ENCODE measurements at regions not wholly inside any gene's neighbourhood (a gene's known extent, or its start where the extent isn't known, plus 50 kb on each side); places are given as distances from the start of the nearest gene placed in this dataset.

GRCh38 chr18:37672001-37672400 lies 106.4 kb upstream of the CELF4 start:
- H3K36me3 Mint-ChIP-seq = no peaks in the 10 kb centered on the region

DNA sequence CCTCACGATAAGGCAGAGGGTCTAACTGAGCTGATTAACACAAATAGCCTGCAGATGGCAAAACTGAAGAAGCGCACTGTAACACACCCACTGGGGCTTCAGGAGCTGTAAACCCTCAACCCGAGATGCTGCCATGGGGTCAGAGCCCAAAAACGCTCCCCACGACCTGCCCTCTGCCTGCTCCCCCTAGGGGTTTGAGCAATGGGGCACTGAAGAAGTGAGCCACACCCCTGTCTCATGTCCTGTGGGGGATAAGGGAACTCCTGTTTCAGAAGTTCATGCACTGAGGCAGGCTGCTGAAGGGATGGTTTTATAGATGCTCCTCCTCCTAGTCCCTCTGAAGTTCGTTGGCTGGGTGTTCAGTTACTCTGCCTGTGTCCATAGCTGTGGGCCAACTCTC lies 105.9 kb upstream of the CELF4 start:
- no peak overlapping the region for H3K4me3 Mint-ChIP-seq
- DNase-seq (ENCODE audit: low spot score in 2 of 2) (no peak), ATAC-seq (no peak)
- H3K9me3 Mint-ChIP-seq = peaks cover 6% of the 10 kb centered on the region
- H3K27ac Mint-ChIP-seq = no peak overlapping the region
- H3K36me3 Mint-ChIP-seq = no peaks in the 10 kb centered on the region
- H3K4me1 Mint-ChIP-seq = no peaks in the 10 kb centered on the region

More at GRCh38 chr18:37672001-37672400, 106.4 kb upstream of the CELF4 start:
- peaks cover 6% of the 10 kb centered on the region for H3K9me3 Mint-ChIP-seq
- no peak for DNase-seq (ENCODE audit: low spot score in 2 of 2)
- ATAC-seq = no peak
- H3K4me3 Mint-ChIP-seq = no peak overlapping the region
- no peaks in the 10 kb centered on the region for H3K4me1 Mint-ChIP-seq
- H3K27ac Mint-ChIP-seq = no peak overlapping the region

- no peaks in the 10 kb centered on the region for H3K36me3 Mint-ChIP-seq
- no peaks in the 10 kb centered on the region for H3K4me1 Mint-ChIP-seq
- DNase-seq (ENCODE audit: low spot score in 2 of 2) = no peak
- peaks cover 6% of the 10 kb centered on the region for H3K9me3 Mint-ChIP-seq
- no peak overlapping the region for H3K27ac Mint-ChIP-seq
- ATAC-seq = no peak
- no peak overlapping the region for H3K4me3 Mint-ChIP-seq
Observed at GRCh38 chr18:37671119-37671518, 105.5 kb upstream of the CELF4 start.

GRCh38 chr18:37669991-37670534 lies 104.5 kb upstream of the CELF4 start:
- peaks cover 6% of the 10 kb centered on the region for H3K9me3 Mint-ChIP-seq

GRCh38 chr18:37668971-37669747 lies 103.6 kb upstream of the CELF4 start:
- no peaks in the 10 kb centered on the region for H3K36me3 Mint-ChIP-seq
- no peak for DNase-seq (ENCODE audit: low spot score in 2 of 2)
- H3K9me3 Mint-ChIP-seq = peaks cover 6% of the 10 kb centered on the region
- no peaks in the 10 kb centered on the region for H3K4me1 Mint-ChIP-seq
- no peak overlapping the region for H3K4me3 Mint-ChIP-seq
- H3K27ac Mint-ChIP-seq = no peak overlapping the region
- ATAC-seq = no peak

More at GRCh38 chr18:37669991-37670534, 104.5 kb upstream of the CELF4 start:
- ATAC-seq = no peak
- Mint-ChIP-seq H3K4me3 (no peak overlapping the region), H3K4me1 (no peaks in the 10 kb centered on the region), H3K36me3 (no peaks in the 10 kb centered on the region), H3K27ac (no peak overlapping the region)
- DNase-seq (ENCODE audit: low spot score in 2 of 2) = peak in 1 of 2 donors; percentile 13

GRCh38 chr18:37667836-37668235 lies 102.2 kb upstream of the CELF4 start:
- ATAC-seq (no peak), DNase-seq (ENCODE audit: low spot score in 2 of 2) (no peak)
- H3K9me3 Mint-ChIP-seq = peaks cover 6% of the 10 kb centered on the region
- H3K4me1 Mint-ChIP-seq = no peaks in the 10 kb centered on the region
- H3K36me3 Mint-ChIP-seq = no peaks in the 10 kb centered on the region
- no peak overlapping the region for H3K4me3 Mint-ChIP-seq
- no peak overlapping the region for H3K27ac Mint-ChIP-seq

DNA sequence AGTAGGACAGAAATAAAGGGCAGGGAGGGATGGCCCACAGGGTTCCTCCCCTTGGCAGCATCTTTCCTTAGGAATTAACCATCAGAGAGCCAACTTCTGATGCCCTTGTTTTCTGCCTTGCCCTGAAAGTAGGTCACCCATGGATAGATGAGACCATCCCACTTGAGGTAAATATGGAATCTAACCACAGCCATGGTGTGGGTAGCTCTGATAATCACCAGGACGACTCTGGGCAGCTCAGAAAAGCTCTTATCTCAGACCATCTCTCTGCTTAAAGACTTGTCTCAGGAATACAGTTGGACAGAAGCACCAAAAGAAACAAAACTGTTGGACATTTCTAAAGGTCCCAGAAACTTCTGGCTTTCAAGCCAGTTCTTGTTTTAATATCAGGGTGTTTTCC lies 101.4 kb upstream of the CELF4 start:
- Mint-ChIP-seq H3K4me1 (no peaks in the 10 kb centered on the region), H3K9me3 (peaks cover 6% of the 10 kb centered on the region)
- no peak for ATAC-seq

GRCh38 chr18:37666451-37666850 lies 100.9 kb upstream of the CELF4 start:
- ATAC-seq (no peak), DNase-seq (ENCODE audit: low spot score in 2 of 2) (no peak)
- Mint-ChIP-seq H3K4me1 (no peaks in the 10 kb centered on the region), H3K36me3 (no peaks in the 10 kb centered on the region), H3K9me3 (peaks cover 6% of the 10 kb centered on the region), H3K27ac (no peak overlapping the region), H3K4me3 (no peak overlapping the region)

More for the DNA sequence above, 101.4 kb upstream of the CELF4 start:
- no peak for DNase-seq (ENCODE audit: low spot score in 2 of 2)
- H3K36me3 Mint-ChIP-seq = no peaks in the 10 kb centered on the region
- H3K27ac Mint-ChIP-seq = no peak overlapping the region
- no peak overlapping the region for H3K4me3 Mint-ChIP-seq

GRCh38 chr18:37665346-37665745 lies 99.7 kb upstream of the CELF4 start:
- no peaks in the 10 kb centered on the region for H3K9me3 Mint-ChIP-seq
- H3K27ac Mint-ChIP-seq = no peak overlapping the region
- no peaks in the 10 kb centered on the region for H3K4me1 Mint-ChIP-seq
- no peaks in the 10 kb centered on the region for H3K36me3 Mint-ChIP-seq
- DNase-seq (ENCODE audit: low spot score in 2 of 2) = no peak
- no peak overlapping the region for H3K4me3 Mint-ChIP-seq
- no peak for ATAC-seq

- H3K27ac Mint-ChIP-seq = no peak overlapping the region
- H3K4me1 Mint-ChIP-seq = no peaks in the 10 kb centered on the region
- peaks cover 2% of the 10 kb centered on the region for H3K9me3 Mint-ChIP-seq
- DNase-seq (ENCODE audit: low spot score in 2 of 2) (peak in 1 of 2 donors; percentile 3), ATAC-seq (no peak)
- H3K4me3 Mint-ChIP-seq = no peak overlapping the region
- H3K36me3 Mint-ChIP-seq = no peaks in the 10 kb centered on the region
Observed at GRCh38 chr18:37663446-37663845, 97.8 kb upstream of the CELF4 start.

GRCh38 chr18:37662546-37663339 lies 97.1 kb upstream of the CELF4 start:
- H3K36me3 Mint-ChIP-seq = no peaks in the 10 kb centered on the region
- peak in 1 of 2 donors; percentile 36 for DNase-seq (ENCODE audit: low spot score in 2 of 2)
- no peak overlapping the region for H3K4me3 Mint-ChIP-seq
- no peaks in the 10 kb centered on the region for H3K4me1 Mint-ChIP-seq
- ATAC-seq = no peak
- H3K9me3 Mint-ChIP-seq = peaks cover 2% of the 10 kb centered on the region
- no peak overlapping the region for H3K27ac Mint-ChIP-seq

DNA sequence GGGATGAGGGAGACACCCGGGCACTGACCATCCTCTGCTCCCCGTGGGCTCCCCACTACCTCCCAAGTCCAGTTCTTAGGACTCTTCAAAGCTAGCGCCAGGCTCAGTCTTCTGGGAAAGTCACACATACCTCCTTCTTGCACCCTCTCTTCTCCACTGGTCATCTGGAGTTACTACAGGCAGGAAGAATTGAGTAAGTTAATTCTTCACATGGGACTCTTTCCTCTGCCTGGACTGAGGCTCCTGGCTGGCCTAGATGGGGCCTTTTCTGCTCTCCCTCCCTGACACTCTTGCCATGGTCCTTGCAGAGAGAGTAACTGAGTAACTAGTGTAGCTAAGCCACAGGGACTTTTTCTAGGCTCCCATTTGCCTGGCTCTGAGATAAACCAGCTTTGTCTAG lies 96.5 kb upstream of the CELF4 start:
- Mint-ChIP-seq H3K36me3 (no peaks in the 10 kb centered on the region), H3K27ac (no peak overlapping the region), H3K9me3 (peaks cover 2% of the 10 kb centered on the region), H3K4me3 (no peak overlapping the region), H3K4me1 (no peaks in the 10 kb centered on the region)
- no peak for ATAC-seq
- no peak for DNase-seq (ENCODE audit: low spot score in 2 of 2)

- Mint-ChIP-seq H3K4me1 (no peaks in the 10 kb centered on the region), H3K27ac (no peak overlapping the region), H3K4me3 (no peak overlapping the region), H3K36me3 (no peaks in the 10 kb centered on the region), H3K9me3 (peaks cover 2% of the 10 kb centered on the region)
- ATAC-seq (no peak), DNase-seq (ENCODE audit: low spot score in 2 of 2) (peak in 1 of 2 donors; percentile 17)
Observed at GRCh38 chr18:37661478-37661877, 95.9 kb upstream of the CELF4 start.

DNA sequence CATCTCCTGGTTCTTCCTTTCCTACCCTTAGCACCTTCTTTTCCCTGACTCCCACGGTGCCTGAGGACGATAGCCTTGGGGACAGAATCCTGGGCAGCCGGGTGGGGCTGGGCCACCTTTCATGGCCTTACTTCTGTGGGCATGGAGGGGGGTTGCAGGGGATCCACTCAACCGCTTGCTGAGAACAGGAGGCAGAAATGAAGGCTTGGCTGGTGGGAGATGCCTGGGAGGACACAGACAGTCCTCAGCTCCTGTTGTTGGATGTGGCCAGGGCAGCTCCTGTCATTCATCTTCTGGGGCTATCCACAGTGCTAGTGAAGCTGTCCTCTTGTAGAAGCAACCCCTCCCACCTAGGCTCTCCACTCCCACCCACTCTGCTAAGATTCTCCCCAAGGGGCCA lies 95.5 kb upstream of the CELF4 start:
- DNase-seq (ENCODE audit: low spot score in 2 of 2) (no peak), ATAC-seq (no peak)
- Mint-ChIP-seq H3K9me3 (peaks cover 2% of the 10 kb centered on the region), H3K36me3 (no peaks in the 10 kb centered on the region), H3K27ac (no peak overlapping the region), H3K4me3 (no peak overlapping the region), H3K4me1 (no peaks in the 10 kb centered on the region)

- ATAC-seq (no peak), DNase-seq (ENCODE audit: low spot score in 2 of 2) (no peak)
- H3K4me3 Mint-ChIP-seq = no peak overlapping the region
- H3K27ac Mint-ChIP-seq = no peak overlapping the region
- peaks cover 5% of the 10 kb centered on the region for H3K9me3 Mint-ChIP-seq
- H3K4me1 Mint-ChIP-seq = no peaks in the 10 kb centered on the region
- no peaks in the 10 kb centered on the region for H3K36me3 Mint-ChIP-seq
Observed at GRCh38 chr18:37660658-37661057, 95.1 kb upstream of the CELF4 start.

- no peak for DNase-seq (ENCODE audit: low spot score in 2 of 2)
- Mint-ChIP-seq H3K9me3 (peaks cover 7% of the 10 kb centered on the region), H3K27ac (no peak overlapping the region)
Observed at GRCh38 chr18:37659906-37660305, 94.3 kb upstream of the CELF4 start.

More at GRCh38 chr18:37659906-37660305, 94.3 kb upstream of the CELF4 start:
- H3K4me3 Mint-ChIP-seq = no peak overlapping the region
- ATAC-seq = no peak
- no peaks in the 10 kb centered on the region for H3K36me3 Mint-ChIP-seq
- no peaks in the 10 kb centered on the region for H3K4me1 Mint-ChIP-seq

Measured in stimulated activated effector memory CD8-positive, alpha-beta T cell treated with anti-CD3 and anti-CD28 coated beads, Interleukin-12 subunit alpha, Interleukin-12 subunit beta, amount 100 ng/mL, for 72 hours (primary cell).